ENCODE measurements at regions not wholly inside any gene's neighbourhood (a gene's known extent, or its start where the extent isn't known, plus 50 kb on each side); places are given as distances from the start of the nearest gene placed in this dataset.
"Not testable (repeated sequence)": the region's sequence is repeated elsewhere in the genome, so short reads cannot be mapped to it uniquely, and the experiment has no call there.

GRCh38 chr4:170581969-170582368, 492.2 kb upstream of the AADAT start:
- DNase-seq (ENCODE audit: low spot score), result no peak

- DNase-seq (ENCODE audit: low spot score), result no peak
Measured at GRCh38 chr4:170581322-170581721, 491.6 kb upstream of the AADAT start.

- no peak for DNase-seq (ENCODE audit: low spot score)
Measured at GRCh38 chr4:170580651-170581050, 490.9 kb upstream of the AADAT start.

GRCh38 chr4:170538821-170539473, 449.2 kb upstream of the AADAT start:
- DNase-seq (ENCODE audit: low spot score), result no peak

GRCh38 chr4:170529748-170530722, 440.3 kb upstream of the AADAT start:
- no peak for DNase-seq (ENCODE audit: low spot score)

- no peak for DNase-seq (ENCODE audit: low spot score)
Measured at GRCh38 chr4:170526471-170526870, 436.7 kb upstream of the AADAT start.

- no peak for DNase-seq (ENCODE audit: low spot score)
Measured at GRCh38 chr4:170522427-170522970, 432.7 kb upstream of the AADAT start.

GRCh38 chr4:170497689-170498088, 407.9 kb upstream of the AADAT start:
- DNase-seq (ENCODE audit: low spot score), result no peak

- no peak for DNase-seq (ENCODE audit: low spot score)
Measured at GRCh38 chr4:170497112-170497511, 407.4 kb upstream of the AADAT start.

GRCh38 chr4:170491981-170492380, 402.2 kb upstream of the AADAT start:
- no peak for DNase-seq (ENCODE audit: low spot score)

- no peak for DNase-seq (ENCODE audit: low spot score)
Measured at GRCh38 chr4:170476351-170476750, 386.6 kb upstream of the AADAT start.

GRCh38 chr4:170465429-170465828, 375.7 kb upstream of the AADAT start:
- no peak for DNase-seq (ENCODE audit: low spot score)

- no peak for DNase-seq (ENCODE audit: low spot score)
Measured at GRCh38 chr4:170464614-170465197, 374.9 kb upstream of the AADAT start.

GRCh38 chr4:170446782-170447181, 357.0 kb upstream of the AADAT start:
- no peak for DNase-seq (ENCODE audit: low spot score)

- not testable (repeated sequence) for DNase-seq (ENCODE audit: low spot score)
Measured at GRCh38 chr4:170441146-170441545, 351.4 kb upstream of the AADAT start.

- no peak for DNase-seq (ENCODE audit: low spot score)
Measured at GRCh38 chr4:170428929-170429328, 339.2 kb upstream of the AADAT start.

- no peak for DNase-seq (ENCODE audit: low spot score)
Measured at GRCh38 chr4:170425521-170426143, 335.9 kb upstream of the AADAT start.

GRCh38 chr4:170425040-170425439, 335.3 kb upstream of the AADAT start:
- DNase-seq (ENCODE audit: low spot score), result no peak

GRCh38 chr4:170423137-170423536, 333.4 kb upstream of the AADAT start:
- no peak for DNase-seq (ENCODE audit: low spot score)

- DNase-seq (ENCODE audit: low spot score), result no peak
Measured at GRCh38 chr4:170420255-170420693, 330.5 kb upstream of the AADAT start.

- no peak for DNase-seq (ENCODE audit: low spot score)
Measured at GRCh38 chr4:170414961-170415360, 325.2 kb upstream of the AADAT start.

- DNase-seq (ENCODE audit: low spot score), result no peak
Measured at GRCh38 chr4:170414360-170414759, 324.6 kb upstream of the AADAT start.
